ENCODE measurements at regions not wholly inside any gene's neighbourhood (a gene's known extent, or its start where the extent isn't known, plus 50 kb on each side); places are given as distances from the start of the nearest gene placed in this dataset.

DNA sequence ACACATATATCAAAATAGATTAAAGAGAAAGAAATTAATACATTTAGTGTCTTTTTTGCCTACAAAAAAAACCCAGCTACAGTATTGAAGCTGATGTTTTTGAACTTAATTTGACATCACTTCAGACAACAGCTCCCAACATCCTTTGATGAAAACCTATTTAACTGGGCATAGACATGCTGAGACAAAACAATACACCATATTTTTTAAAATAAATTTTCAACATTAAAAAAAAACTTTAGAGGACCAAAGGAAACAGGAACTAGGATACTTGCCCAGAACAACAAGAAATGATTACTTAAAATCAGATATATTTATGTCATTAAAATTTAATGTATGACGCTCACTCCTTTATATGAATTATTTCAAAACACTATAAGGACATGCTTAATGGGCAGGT is 178.1 kb downstream of the MREG start:
- POLR2A ChIA-PET (ENCODE audit: partially characterized antibody), result no interaction called here
- no peak for DNase-seq (ENCODE audit: low read depth in 1 of 2, low spot score in 2 of 2)

More for the DNA sequence above, 178.1 kb downstream of the MREG start:
- Histone ChIP-seq H2BK5ac (ENCODE audit: low read depth, low read length) (no peak overlapping the region), H3K79me2 (ENCODE audit: control insufficient read depth in 1 of 2, insufficient read depth in 2 of 2, low read length in 2 of 2) (no peaks in the 10 kb centered on the region), H3K4me3 (ENCODE audit: extremely low read depth in 1 of 4, insufficient read depth in 2 of 4, low read depth in 3 of 4, low read length in 4 of 4) (no peak overlapping the region), H3K27me3 (replicated peaks in 1 of 4; ENCODE audit: control insufficient read depth in 3 of 4, extremely low read depth in 1 of 4, insufficient read depth in 3 of 4, low read length in 3 of 4) (peaks cover 0 to 2% (median 0%) of the 10 kb centered on the region in 4 experiments; a peak in 1 of 7 replicates), H3K18ac (ENCODE audit: extremely low read depth, low read length) (no peak overlapping the region), H3K9ac (replicated peaks in 1 of 4; ENCODE audit: extremely low read depth in 1 of 4, low read depth in 3 of 4, low read length in 3 of 4) (no peak overlapping the region), H2BK120ac (replicated peaks; ENCODE audit: low read depth, low read length) (no peak overlapping the region), H4K8ac (ENCODE audit: extremely low read depth, insufficient read depth, low read length) (no peak overlapping the region), H3K23me2 (ENCODE audit: low read depth, low read length) (no peaks in the 10 kb centered on the region), H3K27ac (ENCODE audit: low read depth, low read length) (no peak overlapping the region), H3K4ac (replicated peaks; ENCODE audit: insufficient read length, low read depth, low read length) (no peak overlapping the region), H4K91ac (replicated peaks; ENCODE audit: insufficient read length, low read length) (no peak overlapping the region), H3K36me3 (ENCODE audit: control insufficient read depth in 2 of 4, insufficient read depth in 4 of 4, low read length in 3 of 4) (no peaks in the 10 kb centered on the region), H3K4me2 (ENCODE audit: insufficient read depth in 1 of 2, low read depth in 2 of 2, low read length in 2 of 2) (no peak overlapping the region), H3K4me1 (replicated peaks in 1 of 4; ENCODE audit: control insufficient read depth in 3 of 4, insufficient read depth in 4 of 4, low read length in 3 of 4) (no peaks in the 10 kb centered on the region), H4K20me1 (replicated peaks in 1 of 2; ENCODE audit: control insufficient read depth in 1 of 2, insufficient read depth in 2 of 2, low read length in 2 of 2) (no peaks in the 10 kb centered on the region), H2BK20ac (ENCODE audit: low read length) (no peak overlapping the region), H4K5ac (ENCODE audit: insufficient read length, low read depth, low read length) (no peak overlapping the region), H3K14ac (ENCODE audit: insufficient read length) (no peak overlapping the region), H2AFZ (ENCODE audit: low read length) (no peak overlapping the region), H2BK12ac (ENCODE audit: low read depth, low read length) (no peak overlapping the region), H3K79me1 (ENCODE audit: low read depth, low read length) (no peaks in the 10 kb centered on the region), H2AK5ac (ENCODE audit: low read depth, low read length) (no peak overlapping the region), H2BK15ac (ENCODE audit: low read length) (no peak overlapping the region), H3K9me3 (ENCODE audit: insufficient read depth in 2 of 2, low read depth in 1 of 2, low read length in 1 of 2) (no peaks in the 10 kb centered on the region), H3K23ac (ENCODE audit: insufficient read length) (no peak overlapping the region), H3K56ac (replicated peaks; ENCODE audit: insufficient read length, low read depth, low read length) (no peak overlapping the region)
- WGBS, 2 experiments (ENCODE audit: extremely low coverage in 1 of 2, insufficient coverage in 1 of 2, insufficient read length in 1 of 2, insufficient replicate concordance in 2 of 2, low coverage in 1 of 2, low lambda C conversion rate in 2 of 2, missing lambda C conversion rate in 1 of 2), result 83% methylated on average over 1 of the region's 1 CpG; no CpG with 5 or more reads in 1 of the 2 experiments
- TF ChIP-seq TAF7 (optimal IDR thresholded peaks at IDR 0.05; ENCODE audit: borderline replicate concordance, low read depth, low read length), result no peak
- TF ChIP-seq KDM4A (IDR thresholded peaks at IDR 0.05; ENCODE audit: low read depth, low read length, severe bottlenecking), result no peak
- TF ChIP-seq ASH2L (IDR thresholded peaks at IDR 0.05; ENCODE audit: low read length), result no peak
- TF ChIP-seq BRCA1 (IDR thresholded peaks at IDR 0.05; ENCODE audit: low read depth, low read length), result no peak
- TF ChIP-seq TCF12 (IDR thresholded peaks at IDR 0.05; ENCODE audit: low read depth, low read length), result no peak
- TF ChIP-seq, protein P1, sequence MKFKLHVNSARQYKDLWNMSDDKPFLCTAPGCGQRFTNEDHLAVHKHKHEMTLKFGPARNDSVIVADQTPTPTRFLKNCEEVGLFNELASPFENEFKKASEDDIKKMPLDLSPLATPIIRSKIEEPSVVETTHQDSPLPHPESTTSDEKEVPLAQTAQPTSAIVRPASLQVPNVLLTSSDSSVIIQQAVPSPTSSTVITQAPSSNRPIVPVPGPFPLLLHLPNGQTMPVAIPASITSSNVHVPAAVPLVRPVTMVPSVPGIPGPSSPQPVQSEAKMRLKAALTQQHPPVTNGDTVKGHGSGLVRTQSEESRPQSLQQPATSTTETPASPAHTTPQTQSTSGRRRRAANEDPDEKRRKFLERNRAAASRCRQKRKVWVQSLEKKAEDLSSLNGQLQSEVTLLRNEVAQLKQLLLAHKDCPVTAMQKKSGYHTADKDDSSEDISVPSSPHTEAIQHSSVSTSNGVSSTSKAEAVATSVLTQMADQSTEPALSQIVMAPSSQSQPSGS (IDR thresholded peaks at IDR 0.05; ENCODE audit: low read length), result no peak
- FAIRE-seq, result no peak
- CTCF ChIA-PET (ENCODE audit: partially characterized antibody), result interaction anchor here (1.0 to 1.3 kb wide), 2 partner anchors 40 to 110 kb away, joined by 3 to 5 read pairs; no protein-coding TSS in a partner anchor

All from H1 (cell line).